NCI-H345 (cell line): ENCODE measurements at regions not wholly inside any gene's neighbourhood (a gene's known extent, or its start where the extent isn't known, plus 50 kb on each side); places are given as distances from the start of the nearest gene placed in this dataset.
"Not testable (repeated sequence)": the region's sequence is repeated elsewhere in the genome, so short reads cannot be mapped to it uniquely, and the experiment has no call there.

ENCODE experiments used
- DNase-seq: peaks from one replicate; lab custom pipeline; 2025; lab: John Stamatoyannopoulos, UW

GRCh38 chr5:2533848-2534247, 217.6 kb downstream of the IRX2 start:
- not testable (repeated sequence) for DNase-seq

GRCh38 chr5:2532809-2533208, 218.7 kb downstream of the IRX2 start:
- DNase-seq: no peak

GRCh38 chr5:2531318-2531717, 220.2 kb downstream of the IRX2 start:
- no peak for DNase-seq

DNA sequence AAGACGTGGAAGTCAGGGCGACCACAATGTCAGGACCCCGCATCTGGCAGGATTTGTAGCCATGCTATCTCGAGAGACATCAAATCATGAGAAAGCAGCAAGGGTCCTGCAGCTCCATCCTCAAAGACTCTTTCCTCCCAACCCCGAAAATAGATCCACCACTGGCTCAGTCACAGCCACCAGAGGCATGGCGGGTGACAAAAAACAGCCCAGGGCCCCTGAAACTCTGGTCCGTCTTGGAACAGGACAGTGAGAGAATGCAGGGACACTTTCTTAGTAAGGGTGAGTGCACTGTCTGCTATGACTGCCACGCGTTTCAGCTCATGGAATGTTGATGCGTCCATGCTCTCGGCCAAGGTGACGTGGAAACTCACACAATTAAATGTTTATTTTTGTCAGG, 220.9 kb downstream of the IRX2 start:
- no peak for DNase-seq

DNA sequence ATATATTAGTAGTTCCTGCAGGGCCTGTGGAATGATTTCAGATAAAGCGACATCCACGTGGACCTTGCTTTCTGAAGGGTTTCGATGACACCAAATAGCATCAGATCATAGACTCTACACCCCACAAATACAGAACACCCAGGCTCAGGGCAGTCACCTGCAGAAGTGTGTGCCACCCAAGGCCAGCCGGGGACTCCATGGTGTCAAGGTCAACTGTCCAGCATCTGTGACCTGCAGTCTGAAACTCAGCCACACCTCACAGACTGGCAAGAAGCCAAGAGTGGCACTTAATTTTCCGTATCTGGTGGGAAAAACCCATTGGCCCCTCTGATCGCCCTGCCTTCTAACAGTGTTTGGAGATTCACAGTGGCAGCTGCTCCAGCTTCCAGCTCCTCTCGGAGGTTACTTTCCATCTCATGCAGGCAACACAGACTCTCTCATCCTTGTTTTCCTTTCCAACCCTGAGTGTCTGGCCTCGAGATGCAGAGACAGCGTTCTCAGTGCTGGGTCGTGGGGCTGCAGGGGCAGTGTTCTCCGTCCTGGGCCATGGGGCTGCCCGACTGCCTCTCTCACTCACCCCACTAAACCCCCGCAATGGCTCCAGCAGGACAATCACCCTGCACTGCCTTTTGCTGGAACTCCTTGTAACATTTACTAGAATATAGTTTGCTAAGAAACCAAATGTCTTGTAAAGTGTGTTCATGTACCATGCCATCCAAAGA, 221.9 kb downstream of the IRX2 start:
- DNase-seq: no peak

DNA sequence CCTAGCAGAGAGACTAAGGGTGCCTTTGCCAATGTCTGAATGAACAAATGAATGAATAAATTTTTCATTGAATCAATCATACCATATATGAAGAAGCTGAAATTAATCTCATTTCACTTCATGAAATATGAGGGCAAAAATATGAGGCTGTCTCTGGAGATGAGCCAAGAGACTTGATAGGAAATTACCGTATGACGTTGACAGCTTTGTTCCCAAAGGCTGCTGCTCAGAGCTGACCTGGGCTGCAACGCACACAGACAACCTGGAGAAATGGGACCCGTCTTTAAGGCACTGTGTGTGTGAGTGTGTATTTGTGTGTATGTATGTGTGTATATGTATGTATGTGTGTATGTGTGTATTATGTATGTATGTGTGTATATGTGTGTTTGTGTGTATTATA, 226.1 kb downstream of the IRX2 start:
- no peak for DNase-seq

DNA sequence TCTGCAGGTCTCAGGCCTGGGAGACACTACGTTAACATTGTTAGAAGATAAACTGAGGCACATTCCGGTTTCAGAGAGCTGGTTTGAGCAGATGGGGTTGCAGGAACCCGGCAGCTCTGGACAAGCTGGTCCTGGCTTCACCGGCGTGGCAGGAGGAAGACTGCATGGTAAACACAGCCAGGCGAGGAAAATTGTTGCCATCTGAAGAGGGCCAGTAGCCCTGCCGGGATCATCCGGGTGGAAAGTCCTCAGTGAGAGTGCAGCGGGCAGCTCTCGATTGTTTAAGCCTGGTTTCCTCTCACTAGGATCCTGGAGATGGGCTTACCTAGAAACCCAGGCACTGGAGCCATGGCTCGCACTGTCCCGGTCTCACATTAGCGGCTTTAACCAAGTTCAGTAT, 226.9 kb downstream of the IRX2 start:
- DNase-seq: no peak

GRCh38 chr5:2523180-2523579, 228.3 kb downstream of the IRX2 start:
- no peak for DNase-seq

DNA sequence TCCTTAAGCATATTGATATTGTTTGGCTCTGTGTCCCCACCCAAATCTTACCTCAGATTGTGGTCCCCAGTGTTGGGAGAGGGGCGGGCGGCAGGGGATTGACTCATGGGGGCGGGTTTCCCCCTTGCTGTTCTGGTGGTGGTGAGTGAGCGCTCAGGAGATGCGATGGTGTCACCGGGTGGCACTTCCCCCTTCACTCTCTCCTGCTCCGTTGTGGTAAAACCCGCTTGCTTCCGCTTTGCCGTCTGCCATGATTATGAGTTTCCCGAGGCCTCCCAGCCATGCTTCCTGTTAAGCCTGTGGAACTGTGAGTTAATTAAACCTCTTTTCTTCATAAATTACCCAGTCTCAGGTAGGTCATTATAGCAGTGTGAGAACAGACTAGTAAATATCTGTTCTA, 229.1 kb downstream of the IRX2 start:
- no peak for DNase-seq

DNA sequence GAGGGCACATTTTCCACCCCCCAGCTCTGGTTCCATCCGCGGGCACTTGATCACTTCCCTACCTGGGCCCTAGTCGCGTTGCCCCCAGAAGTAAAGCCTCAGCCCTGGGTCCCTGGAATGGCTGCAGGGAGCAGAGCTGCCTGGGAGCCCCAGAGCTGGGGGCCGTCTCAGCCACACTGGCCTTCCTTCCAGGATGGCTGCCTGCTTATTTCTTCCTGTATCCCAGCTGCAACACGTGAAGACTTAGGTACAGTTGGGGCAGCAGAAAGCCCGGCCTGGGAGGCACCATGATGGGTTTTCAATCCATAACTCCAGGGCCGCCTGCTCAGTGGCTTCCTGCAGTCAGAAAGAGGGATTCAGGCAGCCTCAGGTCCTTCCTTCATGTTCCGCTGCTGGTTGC, 232.3 kb downstream of the IRX2 start:
- no peak for DNase-seq

GRCh38 chr5:2517451-2517850, 234.0 kb downstream of the IRX2 start:
- no peak for DNase-seq

- DNase-seq: no peak
Measured at GRCh38 chr5:2515180-2515764, 236.2 kb downstream of the IRX2 start.

- no peak for DNase-seq
Measured at GRCh38 chr5:2514484-2514883, 237.0 kb downstream of the IRX2 start.

- no peak for DNase-seq
Measured at GRCh38 chr5:2511706-2512105, 239.8 kb downstream of the IRX2 start.

- no peak for DNase-seq
Measured at GRCh38 chr5:2511126-2511525, 240.4 kb downstream of the IRX2 start.

DNA sequence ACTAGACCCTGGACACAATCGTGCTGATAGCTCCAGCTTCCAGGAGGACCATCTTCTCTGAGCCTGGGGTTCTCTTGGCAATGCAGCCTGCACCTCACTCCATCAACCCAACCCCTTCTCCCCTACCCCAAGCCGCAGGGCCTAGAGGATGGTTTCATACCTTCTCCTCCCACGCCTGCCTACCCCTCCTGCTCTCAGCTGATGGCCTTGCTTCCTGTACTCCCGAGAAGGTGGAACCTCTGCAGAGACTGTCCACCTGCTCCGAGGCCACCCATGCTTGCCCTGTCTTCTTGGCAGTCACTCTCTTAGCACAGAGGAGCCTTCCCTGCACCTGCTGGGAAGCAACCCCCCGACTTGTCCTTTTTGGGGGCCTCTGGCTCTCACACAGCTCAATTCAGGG, 241.9 kb downstream of the IRX2 start:
- DNase-seq: no peak

- no peak for DNase-seq
Measured at GRCh38 chr5:2508514-2508913, 243.0 kb downstream of the IRX2 start.

DNA sequence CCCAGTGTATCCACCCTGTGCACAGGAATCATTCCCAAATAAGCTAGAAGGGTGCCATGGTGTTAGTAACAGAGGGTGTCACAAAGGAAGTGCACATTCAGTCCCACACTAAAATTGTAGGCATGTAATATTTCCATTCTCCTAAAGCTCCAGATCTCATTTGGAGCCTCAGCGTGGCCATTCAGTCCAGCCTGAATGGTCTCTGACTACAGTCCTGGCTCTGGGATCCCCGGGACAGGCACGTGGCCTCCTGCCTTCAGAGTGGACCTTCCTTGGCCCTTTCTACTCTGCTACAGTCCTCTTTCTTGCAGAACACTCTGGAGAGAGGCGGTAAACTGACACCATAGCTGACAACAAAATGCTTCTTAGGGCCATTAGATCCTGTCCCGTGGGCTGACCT, 243.9 kb downstream of the IRX2 start:
- DNase-seq: no peak

- DNase-seq: no peak
Measured at GRCh38 chr5:2506603-2507002, 244.9 kb downstream of the IRX2 start.

DNA sequence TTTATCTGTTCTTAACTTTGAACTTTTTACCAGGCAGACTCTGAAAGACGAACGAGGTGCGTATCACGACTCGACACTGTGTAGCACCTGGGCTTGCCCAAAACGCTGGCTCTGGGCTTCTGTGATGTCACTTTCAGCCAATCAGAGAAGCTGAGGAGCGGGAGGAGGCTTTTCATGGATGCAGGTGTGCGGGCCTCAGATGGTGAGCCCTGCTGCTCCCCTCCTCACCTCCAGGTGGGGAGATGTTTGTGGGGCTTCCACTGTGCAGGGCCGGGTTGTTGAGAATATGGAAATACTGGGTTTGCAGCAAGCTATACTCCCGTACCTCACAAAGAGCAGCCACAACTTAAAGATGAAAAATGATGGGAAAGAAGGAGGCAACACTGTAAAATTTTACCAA, 246.3 kb downstream of the IRX2 start:
- DNase-seq: no peak

- no peak for DNase-seq
Measured at GRCh38 chr5:2502970-2503594, 248.4 kb downstream of the IRX2 start.

- DNase-seq: no peak
Measured at GRCh38 chr5:2499917-2500316, 251.6 kb downstream of the IRX2 start.

- no peak for DNase-seq
Measured at GRCh38 chr5:2496891-2497290, 254.6 kb downstream of the IRX2 start.

GRCh38 chr5:2496126-2496525, 255.4 kb downstream of the IRX2 start:
- no peak for DNase-seq
